Smooth muscle cell (in vitro differentiated cells): ENCODE measurements at regions not wholly inside any gene's neighbourhood (a gene's known extent, or its start where the extent isn't known, plus 50 kb on each side); places are given as distances from the start of the nearest gene placed in this dataset.
"Not testable (repeated sequence)": the region's sequence is repeated elsewhere in the genome, so short reads cannot be mapped to it uniquely, and the experiment has no call there.

ENCODE experiments used
- DNase-seq: peaks from one replicate; lab custom pipeline; 2025; ENCODE audit not compliant: unreplicated experiment; lab: John Stamatoyannopoulos, UW
- H2AFZ ChIP-seq: fragments of 200-600 bp; sonication (generic); 2 replicates; pipeline ENCODE4 v1.6.0; 2016; ENCODE audit warnings: antibody characterized with exemption, low read depth, mild to moderate bottlenecking
- H3F3A ChIP-seq: fragments of 200-600 bp; sonication (generic); 2 replicates; pipeline ENCODE4 v1.6.0; 2017; ENCODE audit warnings: antibody characterized with exemption, low read depth
- H3K27ac ChIP-seq: fragments of 200-600 bp; sonication (generic); 2 replicates; pipeline ENCODE4 v1.5.1; 2016; ENCODE audit warnings: low read depth, mild to moderate bottlenecking
- H3K27me3 ChIP-seq: fragments of 200-600 bp; sonication (generic); 2 replicates; pipeline ENCODE4 v1.6.1; 2016; ENCODE audit warnings: low read depth, mild to moderate bottlenecking
- H3K36me3 ChIP-seq: fragments of 200-600 bp; sonication (generic); 2 replicates; pipeline ENCODE4 v1.5.1; 2016; ENCODE audit warnings: low read depth
- H3K4me1 ChIP-seq: fragments of 200-600 bp; sonication (generic); 2 replicates; pipeline ENCODE4 v1.5.1; 2016; ENCODE audit warnings: low read depth
- H3K4me2 ChIP-seq: fragments of 200-600 bp; sonication (generic); 2 replicates; pipeline ENCODE4 v1.6.0; 2016; ENCODE audit warnings: mild to moderate bottlenecking
- H3K4me3 ChIP-seq: fragments of 200-600 bp; sonication (generic); 2 replicates; pipeline ENCODE4 v1.5.1; 2016; ENCODE audit warnings: mild to moderate bottlenecking
- H3K79me2 ChIP-seq: fragments of 200-600 bp; sonication (generic); 2 replicates; pipeline ENCODE4 v1.6.0; 2016; ENCODE audit warnings: low read depth, mild to moderate bottlenecking
- H3K9ac ChIP-seq: fragments of 200-600 bp; sonication (generic); 2 replicates; pipeline ENCODE4 v1.6.0; 2016; ENCODE audit warnings: low read depth
- H3K9me3 ChIP-seq: fragments of 200-600 bp; sonication (generic); replicated peaks from 2 replicates; pipeline ENCODE4 v1.5.1; 2016; ENCODE audit warnings: low read depth
- H4K20me1 ChIP-seq: fragments of 200-600 bp; sonication (generic); 2 replicates; pipeline ENCODE4 v1.6.0; 2016; ENCODE audit warnings: low read depth
- WGBS: methylation state at CpG from one replicate; pipeline ENCODE4 v1.1.7; 2016; ENCODE audit warnings: low lambda C conversion rate; 5-methylcytosine and 5-hydroxymethylcytosine counted together
- TF ChIP-seq, protein P1 (sequence below): fragments of 200-600 bp; sonication (generic); IDR thresholded peaks from 2 replicates; pipeline ENCODE4 v1.5.1; 2017; ENCODE audit warnings: borderline replicate concordance, mild to moderate bottlenecking, antibody characterized with exemption; ENCODE audit not compliant: insufficient read depth, poor library complexity, severe bottlenecking

DNA sequence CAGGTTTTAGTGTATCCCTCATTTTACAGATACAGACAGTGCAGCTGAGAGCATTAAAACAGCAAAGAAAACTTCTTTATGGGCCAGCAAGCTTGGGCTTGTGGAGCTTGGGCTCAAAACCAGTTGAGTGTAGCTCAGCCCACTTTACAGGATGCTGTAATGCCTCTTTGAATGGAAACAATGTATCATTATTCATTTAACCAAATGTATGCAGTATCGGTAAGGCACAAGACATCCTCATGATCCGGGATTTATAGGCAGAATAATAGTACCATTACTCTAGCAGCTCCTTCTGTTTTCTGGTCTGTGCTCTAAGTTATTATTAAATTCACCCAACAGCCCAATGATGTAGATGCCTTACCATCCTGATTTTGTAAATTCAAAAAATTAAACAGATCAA, 575.1 kb upstream of the CDH7 start:
- Histone ChIP-seq H3K27me3 (no peaks in the 10 kb centered on the region), H4K20me1 (no peaks in the 10 kb centered on the region)

DNA sequence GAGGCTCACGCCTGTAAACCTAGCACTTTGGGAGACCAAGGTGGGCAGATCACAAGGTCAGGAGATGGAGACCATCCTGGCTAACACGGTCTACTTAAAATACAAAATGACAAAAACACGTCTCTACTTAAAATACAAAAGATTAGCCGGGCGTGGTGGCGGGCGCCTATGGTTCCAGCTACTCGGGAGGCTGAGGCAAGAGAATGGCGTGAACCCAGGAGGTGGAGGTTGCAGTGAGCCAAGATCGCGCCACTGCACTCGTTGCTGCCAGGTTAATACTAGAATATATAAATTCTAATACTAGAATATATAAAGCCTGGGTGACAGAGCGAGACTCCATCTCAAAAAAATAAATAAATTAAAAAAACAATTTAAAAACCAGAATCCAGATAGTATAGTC, 588.7 kb upstream of the CDH7 start:
- not testable (repeated sequence) for H3K9me3 ChIP-seq, H3K4me3 ChIP-seq, H3K9ac ChIP-seq, H3F3A ChIP-seq, H3K27ac ChIP-seq, H3K79me2 ChIP-seq, H4K20me1 ChIP-seq, H2AFZ ChIP-seq, H3K36me3 ChIP-seq, H3K27me3 ChIP-seq, H3K4me1 ChIP-seq, H3K4me2 ChIP-seq, DNase-seq
- WGBS, result 94% methylated on average over 13 of the region's 13 CpGs

More for the DNA sequence above, 575.1 kb upstream of the CDH7 start:
- Histone ChIP-seq H2AFZ (no peak overlapping the region), H3K4me3 (no peak overlapping the region), H3K79me2 (no peaks in the 10 kb centered on the region), H3F3A (no peaks in the 10 kb centered on the region), H3K4me1 (no peaks in the 10 kb centered on the region), H3K36me3 (no peaks in the 10 kb centered on the region), H3K9ac (no peak overlapping the region), H3K27ac (no peak overlapping the region), H3K4me2 (no peak overlapping the region), H3K9me3 (peaks cover 3% of the 10 kb centered on the region)
- 90% methylated on average over 2 of the region's 2 CpGs for WGBS
- TF ChIP-seq, protein P1, sequence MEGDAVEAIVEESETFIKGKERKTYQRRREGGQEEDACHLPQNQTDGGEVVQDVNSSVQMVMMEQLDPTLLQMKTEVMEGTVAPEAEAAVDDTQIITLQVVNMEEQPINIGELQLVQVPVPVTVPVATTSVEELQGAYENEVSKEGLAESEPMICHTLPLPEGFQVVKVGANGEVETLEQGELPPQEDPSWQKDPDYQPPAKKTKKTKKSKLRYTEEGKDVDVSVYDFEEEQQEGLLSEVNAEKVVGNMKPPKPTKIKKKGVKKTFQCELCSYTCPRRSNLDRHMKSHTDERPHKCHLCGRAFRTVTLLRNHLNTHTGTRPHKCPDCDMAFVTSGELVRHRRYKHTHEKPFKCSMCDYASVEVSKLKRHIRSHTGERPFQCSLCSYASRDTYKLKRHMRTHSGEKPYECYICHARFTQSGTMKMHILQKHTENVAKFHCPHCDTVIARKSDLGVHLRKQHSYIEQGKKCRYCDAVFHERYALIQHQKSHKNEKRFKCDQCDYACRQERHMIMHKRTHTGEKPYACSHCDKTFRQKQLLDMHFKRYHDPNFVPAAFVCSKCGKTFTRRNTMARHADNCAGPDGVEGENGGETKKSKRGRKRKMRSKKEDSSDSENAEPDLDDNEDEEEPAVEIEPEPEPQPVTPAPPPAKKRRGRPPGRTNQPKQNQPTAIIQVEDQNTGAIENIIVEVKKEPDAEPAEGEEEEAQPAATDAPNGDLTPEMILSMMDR, result no peak
- DNase-seq, result no peak

DNA sequence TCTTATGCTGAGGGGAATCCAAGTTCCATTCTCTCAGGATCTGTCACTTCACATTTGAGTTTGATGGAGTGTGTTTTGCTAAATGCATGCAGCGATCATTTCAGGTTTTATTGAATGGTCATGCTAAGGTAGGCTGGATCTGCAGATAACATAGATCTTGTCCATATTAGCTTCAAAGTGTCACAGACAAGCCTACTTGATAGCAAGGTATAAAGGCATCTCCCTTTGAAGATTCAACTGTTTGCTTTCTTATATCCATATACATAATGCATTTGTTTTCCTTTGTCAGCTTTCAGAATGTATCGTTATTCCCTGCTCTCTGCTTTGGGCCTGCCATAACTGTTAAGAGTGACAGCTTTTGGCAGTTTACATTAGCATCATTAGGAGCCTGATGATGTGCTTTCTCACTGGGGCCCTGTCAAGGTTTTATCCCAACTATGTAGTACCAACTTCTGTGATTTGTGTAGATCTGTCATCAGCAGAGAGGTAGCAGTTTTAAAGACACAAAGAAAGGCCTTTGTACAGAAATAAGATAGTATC, 604.3 kb upstream of the CDH7 start:
- no peaks in the 10 kb centered on the region for H4K20me1 ChIP-seq
- no peak overlapping the region for H3K4me3 ChIP-seq
- DNase-seq, result no peak
- WGBS, result 82% methylated on average over 2 of the region's 2 CpGs
- no peaks in the 10 kb centered on the region for H3K79me2 ChIP-seq
- TF ChIP-seq, protein P1, result no peak
- H3K9ac ChIP-seq, result no peak overlapping the region
- no peak overlapping the region for H3K4me2 ChIP-seq
- H2AFZ ChIP-seq, result no peak overlapping the region
- H3K9me3 ChIP-seq, result no peaks in the 10 kb centered on the region
- no peaks in the 10 kb centered on the region for H3K36me3 ChIP-seq
- no peaks in the 10 kb centered on the region for H3F3A ChIP-seq
- H3K27me3 ChIP-seq, result no peaks in the 10 kb centered on the region
- no peak overlapping the region for H3K27ac ChIP-seq
- no peaks in the 10 kb centered on the region for H3K4me1 ChIP-seq

DNA sequence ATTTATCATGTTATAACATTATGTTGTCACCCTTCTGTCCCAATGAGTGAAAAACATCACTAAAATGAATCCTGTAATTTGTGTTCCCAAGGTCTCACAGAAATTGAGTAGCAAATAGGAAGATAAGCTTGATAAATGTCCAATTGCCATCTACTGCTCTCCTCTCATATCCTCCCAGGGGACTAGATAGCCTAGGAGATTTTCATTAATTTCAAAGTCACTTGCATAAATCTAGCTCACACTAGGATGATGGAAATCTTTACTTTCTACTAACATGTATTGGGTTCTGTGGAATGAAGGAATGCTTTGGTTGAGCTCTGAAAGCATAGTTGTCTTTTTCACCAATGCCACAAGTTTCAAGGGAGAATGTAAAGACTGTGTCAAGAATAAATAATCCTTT, 605.5 kb upstream of the CDH7 start:
- Histone ChIP-seq H3K9me3 (no peaks in the 10 kb centered on the region), H3K27me3 (no peaks in the 10 kb centered on the region), H3K4me3 (no peak overlapping the region), H3K36me3 (no peaks in the 10 kb centered on the region), H3K4me1 (no peaks in the 10 kb centered on the region), H2AFZ (no peak overlapping the region), H4K20me1 (no peaks in the 10 kb centered on the region), H3K79me2 (no peaks in the 10 kb centered on the region), H3K9ac (no peak overlapping the region), H3K27ac (no peak overlapping the region), H3F3A (no peaks in the 10 kb centered on the region), H3K4me2 (no peak overlapping the region)
- no peak for DNase-seq
- TF ChIP-seq, protein P1, result no peak
